Neuronal stem cell (in vitro differentiated cells): ENCODE measurements at regions not wholly inside any gene's neighbourhood (a gene's known extent, or its start where the extent isn't known, plus 50 kb on each side); places are given as distances from the start of the nearest gene placed in this dataset.

Experiments
- DNase-seq: peaks from one replicate; pipeline ENCODE4 v3.0.0-alpha.2; 2013; ENCODE audit warnings: low spot score
- H2AFZ ChIP-seq: one replicate; pipeline ENCODE4 v1.6.1; 2013; ENCODE audit warnings: mild to moderate bottlenecking, low read length, inconsistent platforms
- H2AK5ac ChIP-seq: 2 replicates; pipeline ENCODE4 v1.6.1; 2013; ENCODE audit warnings: low read depth, mild to moderate bottlenecking, inconsistent platforms, low read length, moderate library complexity, mixed read lengths
- H2BK120ac ChIP-seq: 2 replicates; pipeline ENCODE4 v1.6.1; 2013; ENCODE audit warnings: low read depth, mild to moderate bottlenecking, inconsistent platforms, low read length, moderate library complexity, mixed read lengths
- H2BK12ac ChIP-seq: one replicate; pipeline ENCODE4 v1.6.1; 2013; ENCODE audit warnings: low read length, inconsistent platforms
- H2BK15ac ChIP-seq: 2 replicates; pipeline ENCODE4 v1.6.1; 2013; ENCODE audit warnings: mild to moderate bottlenecking, low read length, inconsistent platforms, mixed read lengths
- H2BK5ac ChIP-seq: one replicate; pipeline ENCODE4 v1.6.1; 2013; ENCODE audit warnings: inconsistent platforms, mild to moderate bottlenecking, low read length, moderate library complexity
- H3K14ac ChIP-seq: one replicate; pipeline ENCODE4 v1.6.1; 2013; ENCODE audit warnings: low read length, inconsistent platforms
- H3K18ac ChIP-seq: 2 replicates; pipeline ENCODE4 v1.6.1; 2013; ENCODE audit warnings: low read length, inconsistent platforms
- H3K23ac ChIP-seq: 2 replicates; pipeline ENCODE4 v1.6.1; 2013; ENCODE audit warnings: low read depth, mild to moderate bottlenecking, mixed read lengths, low read length, inconsistent platforms; ENCODE audit not compliant: poor library complexity
- H3K27ac ChIP-seq: replicated peaks from 3 replicates; pipeline ENCODE4 v1.5.1; 2013; ENCODE audit warnings: low read length, inconsistent platforms
- H3K27me3 ChIP-seq, 3 experiments: 2 replicates each; pipeline ENCODE4 v1.6.1; 2013; ENCODE audit warnings: low read length in 3 of 3, mild to moderate bottlenecking in 2 of 3, inconsistent platforms in 1 of 3, low read depth in 1 of 3, mixed read lengths in 1 of 3, moderate library complexity in 1 of 3; ENCODE audit not compliant: control insufficient read depth in 3 of 3, insufficient read depth in 3 of 3
- H3K36me3 ChIP-seq, 2 donors: replicated peaks in 1 of 2; 2 replicates each; pipeline ENCODE4 v1.6.1; 2013; ENCODE audit warnings: low read length in 2 of 2; ENCODE audit not compliant: control insufficient read depth in 2 of 2, insufficient read depth in 2 of 2
- H3K4ac ChIP-seq: 2 replicates; pipeline ENCODE4 v1.6.1; 2013; ENCODE audit warnings: inconsistent platforms, mild to moderate bottlenecking, low read length, moderate library complexity
- H3K4me1 ChIP-seq, 2 donors: 1 replicate in 1 of 2; 2 replicates in 1 of 2; pipeline ENCODE4 v1.6.1; 2013; ENCODE audit warnings: low read length in 2 of 2, low read depth in 1 of 2; ENCODE audit not compliant: control insufficient read depth in 2 of 2, insufficient read depth in 1 of 2
- H3K4me2 ChIP-seq: one replicate; pipeline ENCODE4 v1.6.1; 2013; ENCODE audit warnings: mild to moderate bottlenecking, low read length, inconsistent platforms; ENCODE audit not compliant: insufficient read depth, poor library complexity, severe bottlenecking
- H3K4me3 ChIP-seq, 2 donors: 2 replicates each; pipeline ENCODE4 v1.5.1; 2013; ENCODE audit warnings: low read length in 2 of 2, mild to moderate bottlenecking in 2 of 2, inconsistent platforms in 1 of 2, moderate library complexity in 1 of 2
- H3K79me1 ChIP-seq: one replicate; pipeline ENCODE4 v1.6.1; 2013; ENCODE audit warnings: low read depth, mild to moderate bottlenecking, inconsistent platforms, low read length, moderate library complexity
- H3K9ac ChIP-seq: one replicate; pipeline ENCODE4 v1.6.1; 2013; ENCODE audit warnings: mild to moderate bottlenecking, low read depth, low read length, inconsistent platforms; ENCODE audit not compliant: poor library complexity
- H3K9me3 ChIP-seq, 2 donors: replicated peaks in 1 of 2; 2 replicates each; pipeline versions ENCODE3 to v1.6.1; 2013; ENCODE audit warnings: low read length in 2 of 2, mild to moderate bottlenecking in 2 of 2, inconsistent platforms in 1 of 2, low read depth in 1 of 2, mixed read lengths in 1 of 2, moderate library complexity in 1 of 2; ENCODE audit not compliant: control insufficient read depth in 2 of 2, insufficient read depth in 1 of 2
- H4K8ac ChIP-seq: one replicate; pipeline ENCODE4 v1.6.1; 2013; ENCODE audit warnings: low read depth, mild to moderate bottlenecking, inconsistent platforms, low read length, moderate library complexity
- H4K91ac ChIP-seq: one replicate; pipeline ENCODE4 v1.6.1; 2013; ENCODE audit warnings: low read length, low read depth, mild to moderate bottlenecking, inconsistent platforms; ENCODE audit not compliant: poor library complexity
- WGBS, 2 donors: extraction: QIAGEN DNeasy Blood & Tissue Kit; methylation state at CpG; one replicate each; pipeline ENCODE4 v1.1.7; 2013; ENCODE audit warnings: missing lambda C conversion rate in 2 of 2, mixed read lengths in 1 of 2; ENCODE audit not compliant: insufficient read length in 2 of 2, insufficient replicate concordance in 1 of 2; ENCODE audit errors: extremely low coverage in 2 of 2; 5-methylcytosine and 5-hydroxymethylcytosine counted together

DNA sequence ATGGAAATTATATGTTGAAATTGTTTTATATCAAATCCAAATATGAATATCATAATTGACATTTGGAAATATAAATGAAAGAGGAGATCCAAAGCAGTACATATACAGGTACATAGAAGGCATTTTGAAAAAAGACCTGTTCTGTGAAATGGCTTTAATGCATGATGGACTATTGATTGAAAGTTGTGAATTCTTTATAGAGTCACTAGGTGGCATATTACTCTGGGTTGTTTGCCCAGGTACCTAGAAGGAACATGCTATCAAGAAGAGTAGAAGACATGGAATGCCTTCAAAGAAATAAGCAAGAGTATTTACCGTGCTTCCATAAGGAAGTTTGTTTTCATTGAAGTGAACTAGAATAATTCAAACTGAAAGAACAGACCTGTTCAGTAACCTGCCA lies 160.0 kb upstream of the ANK3 start:
- Histone ChIP-seq H3K79me1 (no peaks in the 10 kb centered on the region), H3K36me3 (no peaks in the 10 kb centered on the region), H2BK5ac (no peak overlapping the region), H3K4me2 (no peak overlapping the region), H2AK5ac (no peak overlapping the region), H2BK12ac (no peak overlapping the region), H3K9ac (no peak overlapping the region), H3K4me3 (no peak overlapping the region), H3K4me1 (no peaks in the 10 kb centered on the region), H3K9me3 (peaks cover 0 to 4% of the 10 kb centered on the region in 2 donors), H3K27me3 (no peaks in the 10 kb centered on the region), H3K23ac (no peak overlapping the region), H4K8ac (no peak overlapping the region), H2BK120ac (no peak overlapping the region), H2BK15ac (no peak overlapping the region), H4K91ac (no peak overlapping the region), H3K18ac (no peak overlapping the region), H2AFZ (no peak overlapping the region), H3K4ac (no peak overlapping the region), H3K27ac (no peak overlapping the region), H3K14ac (no peak overlapping the region)
- WGBS, 2 donors: no CpG with 5 or more reads among the region's 1 CpG
- no peak for DNase-seq

DNA sequence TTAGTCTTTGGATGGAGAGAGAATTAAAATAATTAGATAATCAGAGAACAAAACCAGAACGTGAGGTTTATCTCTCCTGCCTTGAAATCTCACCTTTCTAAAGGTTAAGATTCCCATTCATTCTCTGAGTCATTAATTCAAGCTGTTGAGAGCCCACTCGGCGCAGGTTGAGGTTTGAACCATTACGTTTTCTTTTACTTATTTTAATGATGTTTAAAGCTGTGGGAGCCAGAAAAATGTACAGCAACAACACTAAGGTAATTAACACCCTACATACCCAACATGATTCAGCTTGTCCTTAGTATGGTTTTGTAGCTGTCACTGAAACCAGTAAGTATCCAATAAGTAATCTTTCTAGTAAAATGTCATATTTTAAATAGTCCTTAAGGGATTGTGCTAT lies 153.0 kb upstream of the ANK3 start:
- H2BK12ac ChIP-seq: no peak overlapping the region
- H2AK5ac ChIP-seq: no peak overlapping the region
- no peak overlapping the region for H2BK120ac ChIP-seq
- H3K18ac ChIP-seq: no peak overlapping the region
- H3K4me2 ChIP-seq: no peak overlapping the region
- H2BK5ac ChIP-seq: no peak overlapping the region
- no peak overlapping the region for H3K23ac ChIP-seq
- H3K14ac ChIP-seq: no peak overlapping the region
- H3K27me3 ChIP-seq: no peaks in the 10 kb centered on the region
- H3K79me1 ChIP-seq: no peaks in the 10 kb centered on the region
- H4K91ac ChIP-seq: no peak overlapping the region
- no peaks in the 10 kb centered on the region for H3K9me3 ChIP-seq
- H3K36me3 ChIP-seq: no peaks in the 10 kb centered on the region
- DNase-seq: no peak
- no peak overlapping the region for H3K4me3 ChIP-seq
- H3K4me1 ChIP-seq: no peaks in the 10 kb centered on the region
- H3K4ac ChIP-seq: no peak overlapping the region
- no peak overlapping the region for H4K8ac ChIP-seq
- WGBS, 2 donors: no CpG with 5 or more reads among the region's 4 CpGs
- H2BK15ac ChIP-seq: no peak overlapping the region
- H3K9ac ChIP-seq: no peak overlapping the region
- H2AFZ ChIP-seq: no peak overlapping the region
- H3K27ac ChIP-seq: no peak overlapping the region

DNA sequence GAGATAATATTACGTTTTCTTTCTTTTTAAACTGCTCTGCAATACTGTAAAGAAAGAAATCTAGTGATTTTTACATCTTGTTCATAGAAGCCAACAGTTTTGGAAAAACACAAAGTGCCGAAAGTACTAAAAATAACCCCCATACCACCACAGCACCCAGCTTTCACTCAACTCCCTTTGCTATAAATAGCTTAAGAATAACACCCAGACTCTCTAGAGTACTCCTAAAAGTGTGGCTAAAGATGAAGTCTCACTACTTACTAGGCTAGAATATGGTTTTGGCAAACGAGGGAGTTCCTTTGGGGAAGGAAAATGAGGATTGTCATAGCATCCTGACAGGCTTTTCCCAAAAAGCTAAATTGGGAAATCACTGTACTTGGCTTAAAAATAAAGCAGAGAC lies 151.8 kb upstream of the ANK3 start:
- H2BK15ac ChIP-seq: no peak overlapping the region
- no peak overlapping the region for H3K14ac ChIP-seq
- H3K4me2 ChIP-seq: no peak overlapping the region
- no peaks in the 10 kb centered on the region for H3K9me3 ChIP-seq
- no peaks in the 10 kb centered on the region for H3K4me1 ChIP-seq
- no peak overlapping the region for H4K8ac ChIP-seq
- H2AK5ac ChIP-seq: no peak overlapping the region
- no peak overlapping the region for H3K4ac ChIP-seq
- no peak overlapping the region for H2BK120ac ChIP-seq
- no peak overlapping the region for H3K4me3 ChIP-seq
- H3K18ac ChIP-seq: no peak overlapping the region
- no CpG with 5 or more reads among the region's 3 CpGs for WGBS, 2 donors
- H3K79me1 ChIP-seq: no peaks in the 10 kb centered on the region
- H3K27ac ChIP-seq: no peak overlapping the region
- H3K23ac ChIP-seq: no peak overlapping the region
- H3K27me3 ChIP-seq: no peaks in the 10 kb centered on the region
- H3K9ac ChIP-seq: no peak overlapping the region
- no peak overlapping the region for H2BK12ac ChIP-seq
- no peak for DNase-seq
- no peaks in the 10 kb centered on the region for H3K36me3 ChIP-seq
- no peak overlapping the region for H2BK5ac ChIP-seq
- H2AFZ ChIP-seq: no peak overlapping the region
- H4K91ac ChIP-seq: no peak overlapping the region

DNA sequence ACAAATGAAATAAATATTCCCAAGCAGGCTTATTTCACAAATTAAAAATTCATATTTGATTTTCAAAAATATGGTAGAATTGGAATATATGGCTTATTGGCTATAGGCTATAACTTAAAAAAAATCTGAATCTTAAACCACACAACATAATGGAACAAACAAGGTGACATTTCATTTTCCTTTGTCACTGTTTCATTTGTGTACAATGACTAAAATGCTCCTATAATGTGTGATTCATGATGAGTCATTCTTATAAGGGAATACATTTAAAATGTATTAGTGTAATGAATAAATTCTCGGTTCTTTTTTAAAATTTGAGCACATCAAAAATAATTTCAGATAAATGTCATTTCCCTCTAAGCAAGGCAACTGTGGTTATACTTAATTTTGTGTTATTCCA lies 148.0 kb upstream of the ANK3 start:
- H3K4me1 ChIP-seq: peaks cover 0 to 4% of the 10 kb centered on the region in 2 donors
- no peak overlapping the region for H3K27ac ChIP-seq
- H2BK15ac ChIP-seq: no peak overlapping the region
- H3K4me2 ChIP-seq: no peak overlapping the region
- H4K8ac ChIP-seq: no peak overlapping the region
- H2BK120ac ChIP-seq: no peak overlapping the region
- H3K23ac ChIP-seq: no peak overlapping the region
- H3K4me3 ChIP-seq: no peak overlapping the region
- H3K18ac ChIP-seq: no peak overlapping the region
- H2BK12ac ChIP-seq: no peak overlapping the region
- DNase-seq: no peak
- no peak overlapping the region for H3K14ac ChIP-seq
- no peaks in the 10 kb centered on the region for H3K36me3 ChIP-seq
- no peak overlapping the region for H3K4ac ChIP-seq
- no CpG with 5 or more reads among the region's 1 CpG for WGBS, 2 donors
- H2AFZ ChIP-seq: no peak overlapping the region
- H2AK5ac ChIP-seq: no peak overlapping the region
- no peak overlapping the region for H2BK5ac ChIP-seq
- H4K91ac ChIP-seq: no peak overlapping the region
- no peaks in the 10 kb centered on the region for H3K27me3 ChIP-seq
- no peaks in the 10 kb centered on the region for H3K79me1 ChIP-seq
- no peaks in the 10 kb centered on the region for H3K9me3 ChIP-seq
- H3K9ac ChIP-seq: no peak overlapping the region
